ENCODE measurements at regions not wholly inside any gene's neighbourhood (a gene's known extent, or its start where the extent isn't known, plus 50 kb on each side); places are given as distances from the start of the nearest gene placed in this dataset.

- no peak for DNase-seq
- Histone ChIP-seq H3K79me2 (ENCODE audit: low read length) (no peaks in the 10 kb centered on the region), H3K9ac (ENCODE audit: low read length) (no peak overlapping the region), H3K9me3 (replicated peaks; ENCODE audit: insufficient read depth, low read length) (no peaks in the 10 kb centered on the region), H2AFZ (ENCODE audit: low read length) (no peak overlapping the region), H3K4me1 (ENCODE audit: low read length) (peaks cover 11% of the 10 kb centered on the region; the same call in 1 of the 2 replicates), H3K4me3 (ENCODE audit: low read length) (no peak overlapping the region), H3K27me3 (replicated peaks; ENCODE audit: insufficient read depth, low read length) (no peaks in the 10 kb centered on the region), H3K9me2 (replicated peaks; ENCODE audit: insufficient read depth, low read length) (no peaks in the 10 kb centered on the region), H3K36me3 (replicated peaks; ENCODE audit: insufficient read depth, low read length) (no peaks in the 10 kb centered on the region), H3F3A (ENCODE audit: insufficient read depth, low read length) (no peaks in the 10 kb centered on the region), H3K4me2 (ENCODE audit: low read depth, low read length) (no peak overlapping the region), H4K20me1 (ENCODE audit: insufficient read depth, low read length) (no peaks in the 10 kb centered on the region), H3K27ac (ENCODE audit: low read length) (no peak overlapping the region)
- TF ChIP-seq CTCF (IDR thresholded peaks at IDR 0.05; ENCODE audit: low read length) (no peak), EZH2 (optimal IDR thresholded peaks at IDR 0.05; ENCODE audit: low read depth, low read length) (no peak), EZH2phosphoT487 (IDR thresholded peaks at IDR 0.05; ENCODE audit: low read length) (no peak)
Measured at GRCh38 chr5:154546719-154547118, 68.7 kb upstream of the HAND1 start.

GRCh38 chr5:154544646-154545045, 66.6 kb upstream of the HAND1 start:
- TF ChIP-seq CTCF (IDR thresholded peaks at IDR 0.05; ENCODE audit: low read length), result no peak
- TF ChIP-seq EZH2phosphoT487 (IDR thresholded peaks at IDR 0.05; ENCODE audit: low read length), result no peak
- no peak for TF ChIP-seq EZH2 (optimal IDR thresholded peaks at IDR 0.05; ENCODE audit: low read depth, low read length)
- no peak overlapping the region for H3K4me3 ChIP-seq (ENCODE audit: low read length)
- no peak overlapping the region for H2AFZ ChIP-seq (ENCODE audit: low read length)
- H4K20me1 ChIP-seq (ENCODE audit: insufficient read depth, low read length), result no peaks in the 10 kb centered on the region
- no peaks in the 10 kb centered on the region for H3K27me3 ChIP-seq (replicated peaks; ENCODE audit: insufficient read depth, low read length)
- H3K79me2 ChIP-seq (ENCODE audit: low read length), result no peaks in the 10 kb centered on the region
- H3K9ac ChIP-seq (ENCODE audit: low read length), result no peak overlapping the region
- H3F3A ChIP-seq (ENCODE audit: insufficient read depth, low read length), result no peaks in the 10 kb centered on the region
- H3K9me2 ChIP-seq (replicated peaks; ENCODE audit: insufficient read depth, low read length), result no peaks in the 10 kb centered on the region
- no peak for DNase-seq
- no peak overlapping the region for H3K27ac ChIP-seq (ENCODE audit: low read length)
- H3K36me3 ChIP-seq (replicated peaks; ENCODE audit: insufficient read depth, low read length), result no peaks in the 10 kb centered on the region
- peaks cover 11% of the 10 kb centered on the region; the same call in 1 of the 2 replicates for H3K4me1 ChIP-seq (ENCODE audit: low read length)
- no peak overlapping the region for H3K4me2 ChIP-seq (ENCODE audit: low read depth, low read length)
- H3K9me3 ChIP-seq (replicated peaks; ENCODE audit: insufficient read depth, low read length), result no peaks in the 10 kb centered on the region

GRCh38 chr5:154543380-154543779, 65.4 kb upstream of the HAND1 start:
- Histone ChIP-seq H3K79me2 (ENCODE audit: low read length) (no peaks in the 10 kb centered on the region), H3K9me2 (replicated peaks; ENCODE audit: insufficient read depth, low read length) (no peaks in the 10 kb centered on the region), H2AFZ (ENCODE audit: low read length) (no peak overlapping the region), H3K4me3 (ENCODE audit: low read length) (no peak overlapping the region), H3F3A (ENCODE audit: insufficient read depth, low read length) (no peaks in the 10 kb centered on the region), H3K36me3 (replicated peaks; ENCODE audit: insufficient read depth, low read length) (no peaks in the 10 kb centered on the region), H3K4me2 (ENCODE audit: low read depth, low read length) (no peak overlapping the region), H3K27me3 (replicated peaks; ENCODE audit: insufficient read depth, low read length) (no peaks in the 10 kb centered on the region), H3K4me1 (ENCODE audit: low read length) (peaks cover 11% of the 10 kb centered on the region; the same call in 1 of the 2 replicates), H3K9ac (ENCODE audit: low read length) (no peak overlapping the region), H3K27ac (ENCODE audit: low read length) (no peak overlapping the region), H3K9me3 (replicated peaks; ENCODE audit: insufficient read depth, low read length) (no peaks in the 10 kb centered on the region), H4K20me1 (ENCODE audit: insufficient read depth, low read length) (no peaks in the 10 kb centered on the region)
- no peak for DNase-seq
- TF ChIP-seq EZH2 (optimal IDR thresholded peaks at IDR 0.05; ENCODE audit: low read depth, low read length), result no peak
- no peak for TF ChIP-seq EZH2phosphoT487 (IDR thresholded peaks at IDR 0.05; ENCODE audit: low read length)
- no peak for TF ChIP-seq CTCF (IDR thresholded peaks at IDR 0.05; ENCODE audit: low read length)

All from MM.1S (cell line).